Thyroid gland (tissue), 4 donors: ENCODE measurements at regions not wholly inside any gene's neighbourhood (a gene's known extent, or its start where the extent isn't known, plus 50 kb on each side); places are given as distances from the start of the nearest gene placed in this dataset.

Experiments
- CTCF ChIP-seq, 6 experiments: fragments of 200-600 bp in 3 of 6; fragments of 450-650 bp in 3 of 6; sonication (generic) in 3 of 6; IDR thresholded peaks; one replicate each; pipeline ENCODE4 v1.5.1; 2016 to 2019; ENCODE audit warnings: antibody characterized with exemption in 6 of 6, mild to moderate bottlenecking in 2 of 6, inconsistent platforms in 1 of 6, moderate library complexity in 1 of 6
- POLR2A ChIP-seq, 2 donors: fragments of 450-650 bp; IDR thresholded peaks; one replicate each; pipeline ENCODE4 v1.6.1; 2017; ENCODE audit warnings: antibody characterized with exemption in 2 of 2, mild to moderate bottlenecking in 2 of 2, moderate library complexity in 1 of 2

- no peak for TF ChIP-seq CTCF (IDR thresholded peaks at IDR 0.05)
- TF ChIP-seq POLR2A (IDR thresholded peaks at IDR 0.05) = no peak
These were observed 178.8 kb downstream of the OPA1 start for GRCh38 chr3:193771653-193772421.
